HPDE6-E6E7 (cell line): ENCODE measurements at regions not wholly inside any gene's neighbourhood (a gene's known extent, or its start where the extent isn't known, plus 50 kb on each side); places are given as distances from the start of the nearest gene placed in this dataset.
"Not testable (repeated sequence)": the region's sequence is repeated elsewhere in the genome, so short reads cannot be mapped to it uniquely, and the experiment has no call there.

ENCODE experiments used
- DNase-seq: peaks from one replicate; pipeline ENCODE4 v3.0.0; 2011; ENCODE audit warnings: missing footprints; ENCODE audit errors: extremely low spot score

DNA sequence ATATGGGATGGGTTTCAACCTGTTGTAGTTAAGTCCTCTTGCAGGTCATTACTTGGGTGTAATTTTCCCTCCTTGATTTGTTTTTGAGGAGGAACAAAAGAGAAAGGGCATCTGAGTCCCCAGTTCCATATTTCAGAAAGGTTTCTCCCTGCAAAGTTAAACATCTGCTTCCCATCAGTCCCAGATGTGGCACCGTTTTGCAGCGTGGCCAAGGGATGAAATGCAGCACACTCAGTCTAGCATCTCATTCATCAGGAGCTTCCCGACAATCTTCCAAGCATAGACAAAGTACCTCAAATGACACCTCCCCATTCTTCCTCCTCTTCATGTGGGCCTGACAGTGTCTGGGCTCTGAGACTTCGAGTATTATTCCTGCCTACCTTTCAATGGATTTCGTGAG lies 363.7 kb upstream of the SOX9 start:
- no peak for DNase-seq

- no peak for DNase-seq
Measured at GRCh38 chr17:71757956-71758355, 362.9 kb upstream of the SOX9 start.

DNA sequence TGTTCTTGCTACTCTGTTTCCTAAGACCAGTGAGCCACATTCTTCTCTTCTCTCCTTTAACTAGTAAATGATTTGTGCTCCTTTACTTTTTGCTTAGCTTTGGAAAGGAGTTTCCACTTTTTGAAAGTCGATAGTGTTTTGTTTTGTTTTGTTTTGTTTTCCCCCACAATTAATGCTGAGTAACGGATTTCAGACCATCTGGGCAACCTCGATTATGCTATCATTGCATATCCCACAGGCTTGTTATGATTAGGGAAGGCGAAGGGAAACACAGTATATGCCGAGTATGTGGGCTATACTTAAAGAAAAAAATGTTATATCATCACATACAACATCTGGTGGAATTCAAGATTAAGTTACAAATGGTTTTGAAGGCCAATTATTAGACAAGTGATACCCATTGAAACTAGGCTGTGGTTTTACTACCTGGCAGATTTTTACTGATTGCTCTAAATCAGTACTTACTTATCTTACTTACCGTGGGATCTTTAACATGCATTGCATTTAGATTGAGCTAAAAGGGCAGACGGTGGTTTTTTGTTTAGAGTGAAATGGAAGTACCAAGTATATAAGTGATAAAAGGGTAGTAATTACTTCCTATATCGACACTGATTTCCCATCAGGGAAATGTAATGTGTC lies 361.3 kb upstream of the SOX9 start:
- no peak for DNase-seq

GRCh38 chr17:71760062-71760720 lies 360.6 kb upstream of the SOX9 start:
- peak; percentile 20 for DNase-seq

- DNase-seq = no peak
Measured at GRCh38 chr17:71762526-71762925, 358.3 kb upstream of the SOX9 start.

DNA sequence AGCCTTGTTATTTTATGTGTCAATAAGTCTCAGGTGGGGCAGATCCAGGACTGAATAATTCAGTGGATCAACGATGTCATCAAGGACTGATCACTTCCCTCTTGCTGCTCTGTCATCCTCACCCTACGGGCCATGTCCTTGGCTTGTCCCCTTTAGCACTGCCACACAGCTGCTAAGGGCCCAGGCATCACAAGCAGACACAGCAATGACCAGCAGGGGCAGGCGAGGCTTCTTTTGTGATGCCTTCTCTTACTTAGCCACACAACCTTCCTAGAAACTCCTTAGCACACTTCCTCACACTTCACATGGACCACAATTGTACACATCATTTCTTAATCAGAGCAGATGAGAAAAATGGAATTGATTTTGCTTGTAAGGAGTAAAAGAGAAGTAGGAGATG lies 356.3 kb upstream of the SOX9 start:
- no peak for DNase-seq

DNA sequence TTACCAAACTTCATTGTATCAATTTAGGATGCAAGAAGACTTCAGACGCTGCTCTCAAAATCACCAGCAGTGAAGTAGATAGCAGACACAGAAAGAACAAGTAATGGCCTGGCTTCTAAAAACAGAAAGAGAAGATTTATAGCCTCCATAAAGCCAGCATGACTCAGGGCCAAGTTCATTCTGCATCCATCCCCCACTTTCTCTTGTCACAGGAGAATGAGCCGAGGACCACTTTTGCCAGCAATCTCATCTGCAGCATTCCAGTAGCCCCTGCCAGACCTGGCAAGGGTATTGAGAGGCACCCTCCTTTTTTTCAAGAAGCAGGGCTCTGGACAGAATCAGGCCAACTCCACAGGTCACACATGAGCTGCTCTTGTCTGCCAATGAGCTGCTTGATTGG lies 355.4 kb upstream of the SOX9 start:
- DNase-seq = no peak

- DNase-seq = no peak
Measured at GRCh38 chr17:71769850-71770249, 351.0 kb upstream of the SOX9 start.

DNA sequence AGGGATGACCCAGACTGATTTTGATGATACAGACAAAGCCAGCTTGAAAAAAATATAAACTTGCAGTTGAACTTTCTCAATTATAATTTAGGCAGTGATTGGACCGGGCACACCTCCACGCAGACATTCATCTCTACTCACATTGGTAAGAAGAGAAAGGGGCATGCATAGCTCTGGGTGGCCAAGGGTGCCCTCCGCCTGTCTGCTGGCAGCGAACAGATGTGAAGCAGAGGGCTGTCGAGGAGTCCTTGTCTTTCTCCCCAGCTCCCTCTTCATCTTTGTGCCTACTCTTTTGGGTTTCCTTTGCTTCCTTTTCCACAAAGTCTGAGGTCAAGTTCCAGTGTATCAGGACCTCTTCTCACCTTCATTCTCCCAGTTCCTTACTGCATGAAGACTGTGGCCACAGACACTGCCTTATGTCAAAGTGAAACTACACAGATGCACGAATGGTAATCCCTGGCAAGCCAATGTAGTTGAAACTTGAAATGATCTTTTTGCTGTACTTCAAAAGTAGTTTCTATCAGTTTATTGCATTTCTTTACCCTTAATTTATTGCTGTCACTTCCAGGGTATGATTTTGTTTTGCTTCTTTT lies 343.7 kb upstream of the SOX9 start:
- DNase-seq = no peak

DNA sequence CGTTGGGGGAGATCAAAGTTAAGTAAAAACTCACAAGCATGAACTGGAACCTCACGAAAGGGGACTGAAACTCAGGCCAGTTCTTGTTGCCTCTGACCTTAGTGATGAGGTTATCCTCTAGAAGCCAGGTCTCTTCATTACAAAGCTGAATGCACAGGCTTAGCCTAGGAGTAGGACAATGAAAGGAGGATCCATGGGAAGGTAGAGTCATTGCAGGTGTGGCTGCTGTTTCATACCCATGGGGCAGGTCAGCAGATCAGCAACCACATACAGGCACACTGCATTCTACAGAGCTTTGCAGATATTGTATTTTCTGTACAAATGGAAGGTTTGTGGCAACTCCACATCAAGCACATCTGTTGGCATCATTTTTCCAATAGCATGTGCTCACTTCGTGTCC lies 341.3 kb upstream of the SOX9 start:
- DNase-seq = no peak

GRCh38 chr17:71780596-71780995 lies 340.2 kb upstream of the SOX9 start:
- no peak for DNase-seq

- DNase-seq = not testable (repeated sequence)
Measured at GRCh38 chr17:71782021-71782420, 338.8 kb upstream of the SOX9 start.

DNA sequence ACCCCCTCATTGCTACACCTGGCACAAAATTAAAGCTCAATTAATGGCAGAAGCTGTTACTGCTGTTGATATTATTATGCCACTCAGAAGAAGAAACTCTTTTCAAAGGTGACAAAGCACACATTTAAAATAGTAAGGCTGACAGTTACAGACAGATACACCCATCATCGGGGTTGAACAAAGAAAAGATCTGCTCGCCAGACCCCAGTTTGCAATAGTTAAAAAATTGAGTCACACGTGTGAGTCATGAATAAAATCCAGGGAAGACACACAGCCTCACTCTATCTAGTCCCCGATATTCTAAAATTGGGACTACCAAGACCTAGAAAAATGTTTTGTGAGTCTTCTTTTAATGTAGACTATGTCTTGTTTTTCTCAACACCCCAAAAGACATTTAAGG lies 330.0 kb upstream of the SOX9 start:
- DNase-seq = peak; percentile 38

DNA sequence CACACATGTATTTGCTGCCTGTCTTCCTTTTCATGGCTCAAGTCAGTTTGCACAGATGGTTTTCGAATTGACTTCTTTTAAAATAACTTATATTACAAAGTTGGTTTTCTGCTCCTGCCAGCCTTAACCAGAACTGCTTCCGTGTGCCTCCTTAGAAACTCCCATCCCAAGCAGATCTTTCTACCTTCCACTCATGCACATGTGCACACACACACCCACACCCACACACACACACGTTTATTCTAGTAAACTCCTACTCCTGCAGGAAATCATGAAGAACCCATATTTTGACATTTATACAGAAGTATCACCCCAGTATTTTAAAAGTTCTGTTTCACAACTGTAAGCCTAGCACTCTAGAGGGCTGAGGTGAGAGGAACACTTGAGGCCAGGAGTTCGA lies 329.5 kb upstream of the SOX9 start:
- no peak for DNase-seq

DNA sequence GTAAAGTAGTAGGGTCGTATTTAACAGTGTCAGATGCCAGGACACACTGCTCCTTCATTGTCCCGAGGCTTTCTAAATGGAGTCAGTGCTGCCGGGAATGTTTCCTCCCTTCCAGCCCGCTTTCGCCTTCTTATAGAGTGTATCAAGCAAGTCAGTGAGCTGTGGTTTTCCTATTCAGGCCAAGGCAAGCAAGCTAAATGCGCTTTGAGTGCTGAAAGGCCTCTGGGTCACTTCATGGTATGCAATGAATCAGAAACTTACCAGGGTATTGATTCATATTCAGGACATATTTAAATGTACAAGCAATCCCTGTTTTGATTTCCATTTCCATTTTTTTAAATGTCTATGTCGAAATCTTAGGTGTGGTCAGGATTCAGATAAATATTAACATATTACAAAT lies 327.9 kb upstream of the SOX9 start:
- peak; percentile 86 for DNase-seq

DNA sequence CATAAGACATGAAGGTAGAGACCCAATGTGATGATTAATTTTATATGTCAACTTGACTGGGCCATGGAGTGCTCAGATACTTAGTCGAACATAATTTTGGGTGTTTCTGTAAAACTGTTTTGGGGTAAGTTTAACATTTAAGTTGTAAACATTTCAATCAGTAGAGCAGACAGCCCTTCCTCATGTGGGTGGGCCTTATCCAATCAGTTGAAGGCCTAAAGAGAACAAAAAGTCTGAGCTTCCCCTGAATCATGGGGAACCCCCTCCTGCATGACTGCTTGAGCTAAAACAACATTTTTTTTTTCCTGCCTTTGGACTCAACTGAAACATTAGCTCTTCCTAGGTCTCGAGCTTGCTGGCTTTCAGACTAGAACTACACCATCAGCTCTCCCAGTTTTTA lies 327.3 kb upstream of the SOX9 start:
- DNase-seq = no peak

- no peak for DNase-seq
Measured at GRCh38 chr17:71798701-71799100, 322.1 kb upstream of the SOX9 start.

- no peak for DNase-seq
Measured at GRCh38 chr17:71799657-71800056, 321.2 kb upstream of the SOX9 start.

- DNase-seq = no peak
Measured at GRCh38 chr17:71801301-71801700, 319.5 kb upstream of the SOX9 start.

- no peak for DNase-seq
Measured at GRCh38 chr17:71802663-71803062, 318.2 kb upstream of the SOX9 start.

DNA sequence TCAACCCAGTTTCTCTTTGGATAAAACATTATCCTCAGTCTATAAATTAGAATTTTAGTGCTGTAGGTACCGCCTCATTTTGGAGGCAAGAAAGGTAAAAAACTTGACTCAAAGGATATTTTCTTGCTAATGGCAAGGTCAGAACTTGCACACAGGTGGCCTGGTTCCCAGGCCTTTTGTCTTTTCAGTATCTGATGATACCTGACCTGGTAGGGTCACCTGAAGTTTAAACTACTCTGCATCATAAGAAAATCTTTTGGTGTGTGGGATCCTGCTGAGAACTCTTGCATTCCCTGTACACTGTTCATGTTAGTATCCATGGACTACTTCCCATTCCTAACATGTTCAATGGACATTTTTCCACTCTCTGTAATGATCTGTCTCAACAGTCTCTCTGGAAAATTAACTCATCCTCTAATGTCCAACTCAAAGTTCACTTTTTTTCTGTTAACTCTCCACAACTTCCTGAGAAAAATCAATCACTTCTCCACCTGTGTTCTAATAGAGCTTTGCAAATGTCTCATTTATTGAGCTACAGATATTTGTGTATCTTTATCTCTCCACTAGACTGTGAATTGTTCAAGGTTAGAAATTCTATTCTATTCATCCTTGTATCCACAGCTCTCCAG lies 317.1 kb upstream of the SOX9 start:
- DNase-seq = no peak

DNA sequence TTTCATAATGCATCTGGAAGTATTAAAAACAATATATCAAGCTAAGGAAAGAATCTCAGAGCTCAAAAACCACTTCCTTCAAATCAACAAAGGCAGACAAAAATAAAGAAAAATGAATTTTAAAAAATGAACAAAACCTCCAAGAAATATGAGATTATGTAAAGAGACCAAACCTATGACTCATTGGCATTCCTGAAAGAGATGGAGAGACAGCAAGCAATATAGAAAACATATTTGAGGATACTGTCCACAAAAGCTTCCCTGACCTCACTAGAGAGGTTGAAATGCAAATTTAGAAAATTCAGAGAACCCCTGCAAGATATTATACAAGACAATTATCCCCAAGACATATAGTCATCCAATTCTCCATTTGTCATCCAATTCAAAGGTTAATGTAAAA lies 311.3 kb upstream of the SOX9 start:
- DNase-seq = no peak

GRCh38 chr17:71813861-71814260 lies 307.0 kb upstream of the SOX9 start:
- not testable (repeated sequence) for DNase-seq
